ENCODE measurements at regions not wholly inside any gene's neighbourhood (a gene's known extent, or its start where the extent isn't known, plus 50 kb on each side); places are given as distances from the start of the nearest gene placed in this dataset.

DNA sequence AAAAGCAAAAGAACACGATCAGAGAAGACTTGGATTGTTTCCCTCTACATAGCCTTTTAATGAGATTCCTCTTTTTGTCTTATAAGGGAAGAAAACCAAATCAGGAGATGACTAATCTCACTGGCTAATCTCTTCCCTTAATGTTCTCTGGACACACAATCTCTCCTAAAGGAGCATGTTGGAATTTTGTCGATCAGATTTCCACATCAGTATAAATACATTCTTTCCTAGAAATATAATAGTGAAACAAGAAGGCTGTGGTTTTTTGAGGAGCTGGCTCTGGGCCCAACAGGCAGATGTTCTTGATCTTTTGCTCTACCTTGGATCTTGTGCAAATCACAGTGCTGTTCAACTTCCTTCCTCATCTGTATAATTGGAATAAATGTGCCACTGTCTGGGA lies 94.0 kb downstream of the GTPBP8 start:
- Mint-ChIP-seq H3K4me3 (no peak overlapping the region), H3K9me3 (no peaks in the 10 kb centered on the region), H3K27me3 (no peaks in the 10 kb centered on the region), H3K27ac (no peak overlapping the region), H3K4me1 (no peaks in the 10 kb centered on the region), H3K36me3 (ENCODE audit: low read depth) (peaks cover 4% of the 10 kb centered on the region)
- ATAC-seq: no peak
- DNase-seq: no peak

DNA sequence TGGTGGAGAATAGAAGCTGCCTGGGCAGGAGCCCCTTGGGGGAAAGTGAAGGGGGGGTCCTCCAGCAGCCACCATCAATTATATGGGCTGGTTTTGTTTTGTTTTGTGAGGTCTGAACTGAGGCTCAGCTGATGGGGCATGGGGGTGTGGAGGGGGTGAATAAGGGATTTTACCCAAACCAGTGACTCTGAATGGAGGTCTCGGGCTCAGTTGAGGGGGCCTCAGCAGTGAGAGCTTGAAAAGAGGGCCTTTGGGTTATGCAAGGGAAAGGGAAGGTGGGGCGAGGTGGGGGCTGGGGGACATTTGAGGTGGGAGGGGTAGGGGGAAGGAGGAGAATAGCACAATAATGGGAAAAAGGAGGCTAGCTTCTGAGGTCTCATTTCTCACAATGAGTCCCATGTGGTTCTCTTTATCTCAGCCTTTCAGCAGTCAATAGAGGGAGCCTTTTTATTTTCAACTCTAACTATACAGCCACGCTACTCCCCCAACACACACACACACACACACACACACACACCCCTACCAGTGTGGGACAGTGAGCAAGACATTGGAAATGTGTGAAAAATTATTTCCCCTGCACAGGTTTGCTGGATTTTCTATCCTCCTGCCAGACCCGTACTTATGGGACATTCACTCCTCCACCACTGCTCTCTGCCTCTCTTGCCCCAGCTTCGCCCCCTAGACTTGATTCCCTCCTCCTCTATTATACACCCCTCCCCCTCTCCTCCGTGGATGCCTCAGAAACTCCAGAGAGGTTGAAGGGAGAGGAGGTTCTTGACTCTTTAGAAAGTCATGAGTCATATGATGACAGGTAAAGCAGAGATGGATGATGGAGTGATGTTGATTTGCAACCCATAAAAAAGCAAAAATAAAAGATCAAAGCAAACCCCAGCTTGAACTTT lies 96.0 kb downstream of the GTPBP8 start:
- Mint-ChIP-seq H3K27ac (no peak overlapping the region), H3K4me3 (no peak overlapping the region)
- ATAC-seq: no peak

DNA sequence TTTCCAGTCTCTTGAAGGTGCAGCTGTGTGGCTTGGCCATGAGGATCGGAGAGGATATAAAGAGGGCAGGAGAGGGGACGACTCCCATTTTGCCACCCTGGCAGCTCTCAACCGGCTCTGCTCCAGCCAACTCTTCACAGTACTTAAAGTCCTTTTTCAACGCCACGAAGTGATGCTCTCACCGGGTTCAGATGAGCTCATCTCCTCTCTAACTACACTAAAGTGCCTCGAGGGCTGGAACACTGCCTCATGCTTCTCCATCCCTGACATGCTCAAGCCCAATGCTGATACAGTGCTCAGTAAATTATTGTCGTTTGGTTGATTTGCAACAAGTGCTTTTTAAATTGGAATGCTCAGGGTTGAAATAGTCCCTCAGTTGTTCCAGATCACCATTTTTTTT lies 97.8 kb downstream of the GTPBP8 start:
- no peak for DNase-seq
- no peaks in the 10 kb centered on the region for H3K9me3 Mint-ChIP-seq
- no peaks in the 10 kb centered on the region for H3K27me3 Mint-ChIP-seq
- H3K4me1 Mint-ChIP-seq: no peaks in the 10 kb centered on the region
- H3K4me3 Mint-ChIP-seq: no peak overlapping the region
- H3K36me3 Mint-ChIP-seq (ENCODE audit: low read depth): peaks cover 4% of the 10 kb centered on the region
- ATAC-seq: no peak
- H3K27ac Mint-ChIP-seq: no peak overlapping the region

More for the DNA sequence above, 96.0 kb downstream of the GTPBP8 start:
- no peak for DNase-seq
- H3K4me1 Mint-ChIP-seq: no peaks in the 10 kb centered on the region
- H3K9me3 Mint-ChIP-seq: no peaks in the 10 kb centered on the region
- H3K27me3 Mint-ChIP-seq: no peaks in the 10 kb centered on the region
- peaks cover 4% of the 10 kb centered on the region for H3K36me3 Mint-ChIP-seq (ENCODE audit: low read depth)

DNA sequence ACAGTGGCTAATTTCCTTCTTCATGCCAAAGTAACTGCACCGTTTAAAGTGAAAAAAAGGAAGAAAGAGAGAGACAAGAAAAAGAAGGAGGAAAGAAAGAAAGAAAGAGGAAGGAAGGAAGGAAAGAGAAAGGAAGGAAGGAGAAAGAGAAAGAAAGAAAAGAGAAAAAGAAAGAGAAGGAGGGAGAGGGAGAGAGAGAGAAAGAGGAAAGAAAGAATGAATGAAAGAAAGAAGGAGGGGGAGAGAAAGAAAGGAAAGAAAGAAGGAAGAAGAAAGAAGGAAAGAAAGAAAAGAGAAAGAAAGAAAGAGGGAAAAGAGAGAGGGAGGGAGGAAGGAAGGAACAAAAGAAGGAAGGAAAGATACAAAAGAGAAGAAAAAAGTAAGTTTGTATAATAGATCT lies 100.6 kb downstream of the GTPBP8 start:
- no peak overlapping the region for H3K4me3 Mint-ChIP-seq
- DNase-seq (no peak), ATAC-seq (no peak)
- peaks cover 5% of the 10 kb centered on the region for H3K4me1 Mint-ChIP-seq
- no peak overlapping the region for H3K27ac Mint-ChIP-seq
- H3K27me3 Mint-ChIP-seq: no peaks in the 10 kb centered on the region
- peaks cover 4% of the 10 kb centered on the region for H3K36me3 Mint-ChIP-seq (ENCODE audit: low read depth)
- no peaks in the 10 kb centered on the region for H3K9me3 Mint-ChIP-seq

DNA sequence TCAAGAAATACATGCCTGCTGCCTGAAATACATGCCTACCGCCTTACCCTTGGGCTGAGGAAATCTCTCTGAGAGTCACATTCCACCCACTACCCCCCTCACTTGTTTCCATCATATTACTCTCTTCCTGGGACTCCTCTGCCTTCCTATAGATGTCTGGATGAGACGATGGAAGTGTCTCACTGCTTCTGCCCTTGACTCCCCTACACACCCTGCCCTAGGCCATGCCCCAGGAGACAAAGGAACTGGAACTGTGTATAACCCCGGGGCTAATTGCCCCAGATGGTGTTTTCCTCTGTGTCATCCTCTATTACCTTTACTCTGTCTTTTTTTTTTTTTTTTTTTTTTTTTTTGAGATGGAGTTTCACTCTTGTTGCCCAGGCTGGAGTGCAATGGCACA lies 102.0 kb downstream of the GTPBP8 start:
- H3K36me3 Mint-ChIP-seq (ENCODE audit: low read depth): peaks cover 4% of the 10 kb centered on the region
- H3K27ac Mint-ChIP-seq: no peak overlapping the region
- peaks cover 5% of the 10 kb centered on the region for H3K4me1 Mint-ChIP-seq
- ATAC-seq (no peak), DNase-seq (no peak)
- no peaks in the 10 kb centered on the region for H3K9me3 Mint-ChIP-seq
- H3K27me3 Mint-ChIP-seq: no peaks in the 10 kb centered on the region
- no peak overlapping the region for H3K4me3 Mint-ChIP-seq

DNA sequence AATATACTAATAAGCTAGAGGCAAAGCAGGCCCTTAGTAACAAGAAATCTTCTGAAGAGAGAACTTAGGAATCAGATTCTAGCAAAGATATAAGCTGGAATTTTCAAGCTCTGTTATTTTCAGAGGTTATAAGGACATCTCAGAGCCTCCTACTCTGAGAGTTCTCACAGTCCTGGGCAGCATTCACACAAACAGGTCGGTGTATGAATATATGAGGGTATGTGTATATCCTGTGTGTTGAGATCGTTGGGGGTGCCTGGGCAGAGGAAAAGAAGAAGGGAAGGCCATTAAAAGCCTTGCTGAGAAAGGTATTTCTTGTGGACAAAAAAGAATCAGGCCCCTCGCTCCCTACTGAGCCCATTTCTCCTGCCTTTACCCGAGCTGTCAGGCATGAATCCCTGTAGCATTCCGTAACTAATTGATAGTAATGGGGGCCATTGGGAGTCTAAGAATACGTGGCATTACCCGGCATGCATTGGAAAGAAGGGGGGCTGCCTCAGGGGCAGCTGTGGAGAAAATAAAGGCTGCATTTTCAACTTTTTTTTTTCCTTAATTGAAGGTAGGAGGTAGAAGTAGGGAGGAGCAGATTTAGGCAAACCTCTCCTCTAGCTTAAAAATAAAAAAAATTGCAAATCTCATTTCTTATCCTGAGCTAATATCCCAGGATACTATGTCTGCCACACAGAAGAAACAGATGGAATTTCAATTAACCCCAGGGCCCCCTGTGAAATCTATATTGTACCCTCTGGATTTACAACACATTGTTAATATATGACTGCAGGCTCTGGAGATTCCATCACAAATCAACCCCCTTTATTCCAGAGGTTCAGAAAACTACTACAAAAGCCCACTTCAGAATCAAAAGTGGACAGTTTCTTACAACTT lies 103.8 kb downstream of the GTPBP8 start:
- ATAC-seq (no peak), DNase-seq (no peak)
- H3K4me3 Mint-ChIP-seq: no peak overlapping the region
- H3K4me1 Mint-ChIP-seq: peaks cover 5% of the 10 kb centered on the region
- H3K27ac Mint-ChIP-seq: no peak overlapping the region
- no peaks in the 10 kb centered on the region for H3K36me3 Mint-ChIP-seq (ENCODE audit: low read depth)
- H3K27me3 Mint-ChIP-seq: no peaks in the 10 kb centered on the region
- H3K9me3 Mint-ChIP-seq: no peaks in the 10 kb centered on the region

DNA sequence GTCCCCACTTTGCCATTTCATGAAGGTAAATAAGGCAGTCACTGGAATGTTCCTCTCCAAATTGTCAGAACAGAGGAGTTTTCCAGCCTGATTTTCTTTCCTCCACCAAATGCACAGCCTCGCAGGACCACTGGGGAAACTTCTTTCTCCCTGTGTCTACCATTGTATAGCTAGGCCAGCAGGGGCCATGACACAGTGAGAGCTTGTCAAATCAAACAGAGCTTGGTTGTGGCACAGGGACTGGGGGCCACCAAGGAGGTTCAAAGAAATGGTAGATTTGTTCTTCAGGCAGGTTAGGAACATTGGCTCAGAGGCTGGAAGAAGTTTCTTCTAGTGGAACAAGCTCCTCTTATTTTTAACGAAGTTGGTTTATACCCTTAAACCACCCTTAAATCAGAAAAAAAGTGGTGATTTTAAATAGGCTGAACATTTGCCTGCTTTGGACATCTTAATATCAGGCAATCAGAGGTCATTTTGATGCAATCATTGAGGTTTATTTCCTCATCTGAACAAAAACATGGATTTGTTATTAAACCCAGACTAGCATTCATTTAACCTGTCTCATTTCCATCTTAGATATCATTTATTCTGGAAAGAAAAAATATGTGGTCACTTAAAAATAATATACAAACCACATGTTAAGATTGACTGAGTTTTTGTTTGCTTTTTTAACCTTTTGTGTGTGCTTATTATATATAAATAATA lies 105.6 kb downstream of the GTPBP8 start:
- no peaks in the 10 kb centered on the region for H3K27me3 Mint-ChIP-seq

DNA sequence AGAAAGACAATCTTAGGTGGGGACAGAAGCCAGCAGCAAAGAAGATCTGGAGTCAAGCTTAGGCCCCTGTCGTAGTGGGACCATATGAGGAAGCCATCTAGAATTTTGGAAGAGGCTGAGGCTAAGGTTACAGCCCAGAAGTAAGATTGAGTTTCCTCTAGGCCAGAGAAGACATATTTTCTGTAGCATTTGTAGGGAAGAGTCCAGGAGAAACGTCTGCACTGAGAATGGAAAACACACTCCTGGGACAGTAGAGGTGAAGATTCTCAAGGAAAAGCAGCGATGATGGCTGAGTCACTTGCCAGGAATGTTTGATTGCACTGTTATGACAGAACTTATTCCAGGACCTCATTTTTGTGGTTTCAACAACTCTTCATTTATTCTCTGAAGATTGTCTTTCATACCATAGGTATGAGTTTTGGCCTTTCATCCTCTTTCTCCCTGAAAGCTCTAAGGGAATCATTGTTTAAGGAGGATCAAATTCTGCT lies 107.2 kb downstream of the GTPBP8 start:
- Mint-ChIP-seq H3K4me3 (no peak overlapping the region), H3K36me3 (ENCODE audit: low read depth) (no peaks in the 10 kb centered on the region), H3K9me3 (no peaks in the 10 kb centered on the region), H3K4me1 (peaks cover 5% of the 10 kb centered on the region), H3K27me3 (no peaks in the 10 kb centered on the region), H3K27ac (no peak overlapping the region)
- DNase-seq: no peak
- no peak for ATAC-seq

More for the DNA sequence above, 105.6 kb downstream of the GTPBP8 start:
- ATAC-seq (no peak), DNase-seq (no peak)
- H3K27ac Mint-ChIP-seq: no peak overlapping the region
- no peaks in the 10 kb centered on the region for H3K9me3 Mint-ChIP-seq
- peaks cover 5% of the 10 kb centered on the region for H3K4me1 Mint-ChIP-seq
- no peaks in the 10 kb centered on the region for H3K36me3 Mint-ChIP-seq (ENCODE audit: low read depth)
- no peak overlapping the region for H3K4me3 Mint-ChIP-seq

DNA sequence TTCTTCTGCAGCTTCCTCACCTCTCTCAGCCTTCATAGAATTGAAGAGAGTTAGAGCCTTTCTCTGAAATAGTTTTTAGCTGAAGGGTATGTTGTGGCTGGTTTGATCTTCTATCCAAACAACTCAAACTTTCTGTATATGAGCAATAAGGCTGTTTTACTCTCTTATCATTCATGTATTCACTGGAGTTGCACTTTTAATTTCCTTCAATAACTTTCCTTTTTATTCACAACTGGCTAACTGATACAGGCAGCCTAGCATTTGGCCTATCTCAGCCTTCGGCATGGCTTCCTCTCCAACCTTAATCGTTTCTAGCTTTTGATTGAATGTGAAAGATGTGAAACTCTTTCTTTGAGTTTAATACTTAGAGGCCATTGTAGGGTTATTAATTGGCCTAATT lies 109.3 kb downstream of the GTPBP8 start:
- Mint-ChIP-seq H3K4me3 (no peak overlapping the region), H3K4me1 (peaks cover 5% of the 10 kb centered on the region), H3K27ac (no peak overlapping the region), H3K36me3 (ENCODE audit: low read depth) (no peaks in the 10 kb centered on the region), H3K27me3 (no peaks in the 10 kb centered on the region), H3K9me3 (no peaks in the 10 kb centered on the region)
- ATAC-seq: no peak
- DNase-seq: no peak

DNA sequence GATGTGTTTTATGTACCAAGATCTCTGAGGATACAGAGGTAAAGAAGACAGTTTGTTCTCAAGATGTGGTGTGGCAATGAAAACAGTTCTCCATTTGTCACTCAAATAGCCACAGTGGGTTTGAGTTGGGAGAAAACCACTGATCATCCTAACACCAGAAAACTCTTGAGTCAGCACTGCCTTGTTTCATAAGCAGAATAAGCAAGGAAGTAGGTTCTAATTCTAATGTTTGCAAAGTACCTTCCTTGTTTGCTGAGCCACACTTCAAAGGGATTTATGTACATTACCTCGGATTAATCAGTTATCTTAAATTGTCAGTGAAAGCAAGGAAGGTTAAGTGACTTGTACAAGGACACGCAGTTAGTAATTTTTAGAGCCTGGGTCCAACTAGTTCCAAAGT lies 107.8 kb upstream of the BOC start:
- Mint-ChIP-seq H3K27me3 (no peaks in the 10 kb centered on the region), H3K27ac (no peak overlapping the region)

DNA sequence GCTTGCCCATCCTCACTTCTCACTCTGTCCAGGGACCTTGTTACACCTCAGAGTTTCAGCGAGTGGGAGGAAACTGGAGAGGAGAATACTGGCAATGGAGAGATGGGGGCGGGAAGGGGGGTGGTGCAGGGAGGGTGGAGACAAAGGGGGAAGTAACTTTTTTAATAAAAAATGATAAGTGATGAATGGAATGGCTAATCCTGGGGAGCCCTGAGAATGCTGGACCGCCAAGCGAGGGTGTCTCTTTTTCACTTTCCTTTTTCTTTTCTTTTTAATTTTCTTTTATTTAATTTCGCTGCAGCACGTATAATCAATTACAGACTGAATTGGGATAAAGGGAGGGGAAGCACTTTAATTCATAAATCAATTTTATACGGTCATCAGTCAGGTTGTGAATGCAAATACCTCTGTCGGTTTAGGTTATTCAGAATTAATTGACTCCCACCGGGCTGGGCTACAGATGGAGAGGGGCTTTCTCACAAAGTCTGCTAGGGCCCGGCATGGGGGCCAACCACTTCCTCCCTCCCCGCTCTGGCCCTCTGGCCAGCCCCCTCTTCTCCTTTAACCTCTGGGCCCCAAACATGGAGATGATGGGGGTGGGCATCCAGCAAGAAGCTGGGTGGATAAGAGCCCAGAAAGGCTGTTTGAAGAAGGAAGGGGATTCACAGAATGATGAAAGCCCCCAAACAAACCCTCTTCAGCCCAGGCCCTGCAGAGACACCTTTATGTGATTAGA lies 106.8 kb upstream of the BOC start:
- H3K27me3 Mint-ChIP-seq: no peaks in the 10 kb centered on the region

More for the DNA sequence above, 107.8 kb upstream of the BOC start:
- Mint-ChIP-seq H3K36me3 (ENCODE audit: low read depth) (no peaks in the 10 kb centered on the region), H3K9me3 (no peaks in the 10 kb centered on the region), H3K4me1 (peaks cover 2% of the 10 kb centered on the region), H3K4me3 (no peak overlapping the region)
- DNase-seq (no peak), ATAC-seq (no peak)

DNA sequence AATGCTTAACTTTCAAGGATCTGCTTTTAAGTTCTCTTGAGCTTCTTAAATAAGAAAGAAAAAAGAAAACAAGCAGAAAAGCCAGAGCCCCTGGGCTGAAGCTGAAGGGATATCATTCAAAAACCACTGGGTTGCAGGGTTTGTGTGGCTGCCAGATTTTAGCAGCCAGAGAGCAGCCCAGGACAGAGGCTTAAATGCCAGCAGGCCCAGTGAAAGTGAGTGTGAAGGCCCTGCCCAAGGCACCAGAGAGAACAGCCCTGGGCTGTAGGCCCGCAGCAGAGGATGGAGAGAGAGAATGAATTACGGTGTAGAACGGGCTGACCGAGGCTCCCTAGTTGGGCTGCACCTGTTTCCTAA lies 106.3 kb upstream of the BOC start:
- no peak overlapping the region for H3K4me3 Mint-ChIP-seq
- DNase-seq (no peak), ATAC-seq (no peak)
- no peaks in the 10 kb centered on the region for H3K27me3 Mint-ChIP-seq
- no peak overlapping the region for H3K27ac Mint-ChIP-seq
- peaks cover 7% of the 10 kb centered on the region for H3K4me1 Mint-ChIP-seq
- no peaks in the 10 kb centered on the region for H3K9me3 Mint-ChIP-seq
- no peaks in the 10 kb centered on the region for H3K36me3 Mint-ChIP-seq (ENCODE audit: low read depth)

More for the DNA sequence above, 106.8 kb upstream of the BOC start:
- Mint-ChIP-seq H3K36me3 (ENCODE audit: low read depth) (no peaks in the 10 kb centered on the region), H3K9me3 (no peaks in the 10 kb centered on the region), H3K4me1 (peaks cover 4% of the 10 kb centered on the region), H3K27ac (no peak overlapping the region), H3K4me3 (no peak overlapping the region)
- ATAC-seq (no peak), DNase-seq (no peak)

DNA sequence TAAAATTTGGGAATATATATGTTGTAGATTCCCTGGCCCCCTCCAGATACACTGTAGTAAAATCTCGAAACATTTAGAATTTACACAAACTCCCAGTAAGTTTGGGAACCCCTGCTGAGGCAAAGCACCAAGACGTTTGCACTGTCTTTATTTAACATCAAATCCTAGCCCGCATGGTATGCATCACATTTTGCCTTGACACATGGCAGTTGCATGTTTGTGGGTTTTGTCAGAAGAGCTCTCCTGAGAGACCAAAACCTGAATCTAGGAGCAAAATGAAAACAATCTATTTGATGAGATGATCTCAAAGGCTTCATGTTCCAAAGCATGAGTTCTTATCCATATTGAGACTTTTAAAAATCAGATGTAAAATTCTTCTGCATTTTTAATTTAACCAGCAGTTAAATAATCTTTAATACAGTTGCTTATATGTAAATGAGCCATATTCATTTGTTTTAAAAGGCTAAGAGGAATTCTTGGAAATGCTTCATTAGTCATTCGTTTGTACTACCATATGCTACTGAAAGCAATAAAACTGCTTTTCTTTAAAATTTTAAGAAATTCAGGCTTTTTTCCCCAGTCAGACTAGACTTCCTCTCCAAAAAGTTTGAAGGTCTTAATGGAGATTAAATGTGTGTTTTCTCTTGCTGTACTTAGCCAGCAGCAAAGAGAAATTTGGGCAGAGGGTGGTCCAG lies 105.2 kb upstream of the BOC start:
- Mint-ChIP-seq H3K4me1 (peaks cover 15% of the 10 kb centered on the region), H3K4me3 (no peak overlapping the region), H3K36me3 (ENCODE audit: low read depth) (no peaks in the 10 kb centered on the region), H3K27me3 (no peaks in the 10 kb centered on the region), H3K9me3 (no peaks in the 10 kb centered on the region), H3K27ac (no peak overlapping the region)
- no peak for DNase-seq
- no peak for ATAC-seq
